ENCODE measurements at regions not wholly inside any gene's neighbourhood (a gene's known extent, or its start where the extent isn't known, plus 50 kb on each side); places are given as distances from the start of the nearest gene placed in this dataset.
A peak's percentile ranks its signal among the peaks of the same experiment; 100 is the strongest.

DNA sequence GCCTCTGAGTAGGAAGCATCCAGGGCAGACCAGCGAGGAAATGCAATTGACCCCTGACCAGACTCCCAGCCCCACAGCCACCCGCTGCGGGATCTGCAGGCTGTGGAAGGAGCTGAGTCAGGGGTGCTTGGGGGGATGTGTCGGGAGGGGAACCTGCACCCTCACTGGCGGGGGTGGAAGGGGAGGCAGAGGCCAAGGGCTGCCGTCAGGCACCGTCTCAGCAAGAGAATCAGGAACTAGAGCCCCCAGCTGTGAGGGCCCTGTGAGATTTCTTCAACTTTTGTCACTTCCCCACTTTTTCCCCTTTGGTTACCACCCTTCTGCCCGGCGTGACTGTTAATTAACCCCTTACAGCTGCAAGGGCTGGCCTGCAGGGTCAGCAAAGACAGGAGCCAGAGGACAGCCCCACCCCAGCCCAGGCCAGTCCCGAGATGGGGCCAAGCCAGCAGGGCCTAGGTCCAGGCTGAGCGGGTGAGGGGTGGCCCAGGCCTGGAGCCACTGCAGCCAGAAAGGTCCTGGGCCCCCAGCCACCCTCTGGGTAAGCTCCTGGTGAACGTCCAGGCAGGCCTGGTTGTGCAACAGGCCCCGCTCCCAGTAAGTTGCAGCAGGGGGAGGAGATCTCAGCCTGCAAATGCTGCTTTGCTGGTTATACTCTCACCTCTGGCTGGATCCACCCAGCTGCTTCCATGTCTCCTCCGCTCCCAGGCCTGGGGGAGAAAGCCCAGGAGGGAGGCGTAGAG lies 147.0 kb upstream of the ID2 start (continued):
- TF ChIP-seq ZFX (CRISPR knock-in tag; IDR thresholded peaks at IDR 0.05) (peak; percentile 45; the same call in 1 of the 2 replicates), NR2C1 (IDR thresholded peaks at IDR 0.05) (no peak), NR2C1 (tag; IDR thresholded peaks at IDR 0.05) (no peak), PCBP1 (IDR thresholded peaks at IDR 0.05; ENCODE audit: low read depth, low read length, poor library complexity, severe bottlenecking) (no peak)
- TF ChIP-seq, protein P1, sequence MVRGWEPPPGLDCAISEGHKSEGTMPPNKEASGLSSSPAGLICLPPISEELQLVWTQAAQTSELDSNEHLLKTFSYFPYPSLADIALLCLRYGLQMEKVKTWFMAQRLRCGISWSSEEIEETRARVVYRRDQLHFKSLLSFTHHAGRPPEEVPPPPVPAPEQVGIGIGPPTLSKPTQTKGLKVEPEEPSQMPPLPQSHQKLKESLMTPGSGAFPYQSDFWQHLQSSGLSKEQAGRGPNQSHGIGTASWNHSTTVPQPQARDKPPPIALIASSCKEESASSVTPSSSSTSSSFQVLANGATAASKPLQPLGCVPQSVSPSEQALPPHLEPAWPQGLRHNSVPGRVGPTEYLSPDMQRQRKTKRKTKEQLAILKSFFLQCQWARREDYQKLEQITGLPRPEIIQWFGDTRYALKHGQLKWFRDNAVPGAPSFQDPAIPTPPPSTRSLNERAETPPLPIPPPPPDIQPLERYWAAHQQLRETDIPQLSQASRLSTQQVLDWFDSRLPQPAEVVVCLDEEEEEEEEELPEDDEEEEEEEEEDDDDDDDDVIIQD (CRISPR knock-in tag; IDR thresholded peaks at IDR 0.05) = no peak
- TF ChIP-seq, protein P2, sequence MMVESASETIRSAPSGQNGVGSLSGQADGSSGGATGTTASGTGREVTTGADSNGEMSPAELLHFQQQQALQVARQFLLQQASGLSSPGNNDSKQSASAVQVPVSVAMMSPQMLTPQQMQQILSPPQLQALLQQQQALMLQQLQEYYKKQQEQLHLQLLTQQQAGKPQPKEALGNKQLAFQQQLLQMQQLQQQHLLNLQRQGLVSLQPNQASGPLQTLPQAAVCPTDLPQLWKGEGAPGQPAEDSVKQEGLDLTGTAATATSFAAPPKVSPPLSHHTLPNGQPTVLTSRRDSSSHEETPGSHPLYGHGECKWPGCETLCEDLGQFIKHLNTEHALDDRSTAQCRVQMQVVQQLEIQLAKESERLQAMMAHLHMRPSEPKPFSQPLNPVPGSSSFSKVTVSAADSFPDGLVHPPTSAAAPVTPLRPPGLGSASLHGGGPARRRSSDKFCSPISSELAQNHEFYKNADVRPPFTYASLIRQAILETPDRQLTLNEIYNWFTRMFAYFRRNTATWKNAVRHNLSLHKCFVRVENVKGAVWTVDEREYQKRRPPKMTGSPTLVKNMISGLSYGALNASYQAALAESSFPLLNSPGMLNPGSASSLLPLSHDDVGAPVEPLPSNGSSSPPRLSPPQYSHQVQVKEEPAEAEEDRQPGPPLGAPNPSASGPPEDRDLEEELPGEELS (CRISPR knock-in tag; IDR thresholded peaks at IDR 0.05; ENCODE audit: borderline replicate concordance) = no peak

DNA sequence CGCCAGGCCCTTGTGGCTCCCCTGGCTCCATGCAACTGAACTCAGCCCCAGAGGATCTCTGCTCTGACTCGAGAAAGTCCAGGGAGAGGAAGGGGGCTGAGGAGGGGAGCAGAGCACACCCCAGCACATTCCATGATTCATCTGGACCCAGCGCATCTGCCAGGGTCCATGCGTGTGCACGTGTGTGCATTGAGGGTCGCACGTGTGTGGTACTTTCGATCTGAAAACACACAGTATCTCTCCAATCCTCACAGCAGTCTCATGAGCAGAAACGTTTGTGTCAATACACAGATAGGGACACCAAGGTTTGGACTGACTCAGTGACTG lies 146.4 kb upstream of the ID2 start:
- H3K9me3 ChIP-seq (replicated peaks; ENCODE audit: control insufficient read depth, insufficient read depth, low read depth, low read length) = peaks cover 11% of the 10 kb centered on the region; the same call in 1 of the 2 replicates
- no TSS peak for BruUV-seq (replicated peaks)
- H3K27me3 ChIP-seq (ENCODE audit: control insufficient read depth in 2 of 2, insufficient read depth in 2 of 2, low read length in 2 of 2) = no peaks in the 10 kb centered on the region
- H2AFZ ChIP-seq (ENCODE audit: low read depth, low read length) = peak overlapping the region; percentile 77
- DNase-seq (ENCODE audit: extremely low read depth in 1 of 4, low spot score in 3 of 4) (no peak), ATAC-seq (no peak; the same call in 2 of the 3 replicates), FAIRE-seq (no peak)
- H3K9me1 ChIP-seq (ENCODE audit: control insufficient read depth, insufficient read depth, low read length) = no peaks in the 10 kb centered on the region
- ChIA-PET POLR2A (interaction anchor here (1.7 kb wide), 1 partner anchor 9 kb away, joined by 4 read pairs; no protein-coding TSS in a partner anchor), CTCF (ENCODE audit: low intra/inter-chr PET ratio) (no interaction called here)
- peak overlapping the region in 1 of 2 experiments; percentile 82; a peak in 2 of 4 replicates for H3K9ac ChIP-seq (ENCODE audit: insufficient read depth in 1 of 2, low read depth in 2 of 2, low read length in 2 of 2)
- 69% methylated on average over 7 of the region's 9 CpGs for WGBS (ENCODE audit: insufficient coverage, low coverage, missing lambda C conversion rate)
- no peak overlapping the region; the same call in 1 of the 2 replicates for H3K4me2 ChIP-seq (ENCODE audit: insufficient read depth, low read length)
- H3K27ac ChIP-seq (ENCODE audit: extremely low read depth, low read depth, low read length) = no peak overlapping the region
- H3K36me3 ChIP-seq (ENCODE audit: control insufficient read depth, insufficient read depth, low read length) = no peaks in the 10 kb centered on the region
- H4K20me1 ChIP-seq (replicated peaks; ENCODE audit: control insufficient read depth, insufficient read depth, low read length) = no peaks in the 10 kb centered on the region
- in situ Hi-C loops (cut with MboI) (no loop called here), intact Hi-C loops (cut with micrococcal nuclease) (no loop called here)
- H3K4me3 ChIP-seq = no peak overlapping the region
- no peaks in the 10 kb centered on the region for H3K79me2 ChIP-seq (ENCODE audit: control insufficient read depth, insufficient read depth, low read length)
- peaks cover 32 to 52% of the 10 kb centered on the region in 2 experiments for H3K4me1 ChIP-seq (replicated peaks in 1 of 2; ENCODE audit: control insufficient read depth in 2 of 2, insufficient read depth in 2 of 2, low read length in 2 of 2)
- TF ChIP-seq, protein P3, sequence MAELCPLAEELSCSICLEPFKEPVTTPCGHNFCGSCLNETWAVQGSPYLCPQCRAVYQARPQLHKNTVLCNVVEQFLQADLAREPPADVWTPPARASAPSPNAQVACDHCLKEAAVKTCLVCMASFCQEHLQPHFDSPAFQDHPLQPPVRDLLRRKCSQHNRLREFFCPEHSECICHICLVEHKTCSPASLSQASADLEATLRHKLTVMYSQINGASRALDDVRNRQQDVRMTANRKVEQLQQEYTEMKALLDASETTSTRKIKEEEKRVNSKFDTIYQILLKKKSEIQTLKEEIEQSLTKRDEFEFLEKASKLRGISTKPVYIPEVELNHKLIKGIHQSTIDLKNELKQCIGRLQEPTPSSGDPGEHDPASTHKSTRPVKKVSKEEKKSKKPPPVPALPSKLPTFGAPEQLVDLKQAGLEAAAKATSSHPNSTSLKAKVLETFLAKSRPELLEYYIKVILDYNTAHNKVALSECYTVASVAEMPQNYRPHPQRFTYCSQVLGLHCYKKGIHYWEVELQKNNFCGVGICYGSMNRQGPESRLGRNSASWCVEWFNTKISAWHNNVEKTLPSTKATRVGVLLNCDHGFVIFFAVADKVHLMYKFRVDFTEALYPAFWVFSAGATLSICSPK (IDR thresholded peaks at IDR 0.05; ENCODE audit: borderline replicate concordance) = no peak
- TF ChIP-seq, protein P4, sequence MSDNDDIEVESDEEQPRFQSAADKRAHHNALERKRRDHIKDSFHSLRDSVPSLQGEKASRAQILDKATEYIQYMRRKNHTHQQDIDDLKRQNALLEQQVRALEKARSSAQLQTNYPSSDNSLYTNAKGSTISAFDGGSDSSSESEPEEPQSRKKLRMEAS (CRISPR knock-in tag; IDR thresholded peaks at IDR 0.05) = 0 out of 2 replicates have a peak, but pooled peaks have one; percentile 5
- no peak for TF ChIP-seq ZNF384 (IDR thresholded peaks at IDR 0.05; ENCODE audit: low read depth, low read length)
- TF ChIP-seq, protein P5, sequence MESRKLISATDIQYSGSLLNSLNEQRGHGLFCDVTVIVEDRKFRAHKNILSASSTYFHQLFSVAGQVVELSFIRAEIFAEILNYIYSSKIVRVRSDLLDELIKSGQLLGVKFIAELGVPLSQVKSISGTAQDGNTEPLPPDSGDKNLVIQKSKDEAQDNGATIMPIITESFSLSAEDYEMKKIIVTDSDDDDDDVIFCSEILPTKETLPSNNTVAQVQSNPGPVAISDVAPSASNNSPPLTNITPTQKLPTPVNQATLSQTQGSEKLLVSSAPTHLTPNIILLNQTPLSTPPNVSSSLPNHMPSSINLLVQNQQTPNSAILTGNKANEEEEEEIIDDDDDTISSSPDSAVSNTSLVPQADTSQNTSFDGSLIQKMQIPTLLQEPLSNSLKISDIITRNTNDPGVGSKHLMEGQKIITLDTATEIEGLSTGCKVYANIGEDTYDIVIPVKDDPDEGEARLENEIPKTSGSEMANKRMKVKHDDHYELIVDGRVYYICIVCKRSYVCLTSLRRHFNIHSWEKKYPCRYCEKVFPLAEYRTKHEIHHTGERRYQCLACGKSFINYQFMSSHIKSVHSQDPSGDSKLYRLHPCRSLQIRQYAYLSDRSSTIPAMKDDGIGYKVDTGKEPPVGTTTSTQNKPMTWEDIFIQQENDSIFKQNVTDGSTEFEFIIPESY (CRISPR knock-in tag; IDR thresholded peaks at IDR 0.05) = peak; percentile 94; the same call in 1 of the 2 replicates
- TF ChIP-seq PHTF2 (CRISPR knock-in tag; IDR thresholded peaks at IDR 0.05) = no peak
- no peak for TF ChIP-seq KAT7 (CRISPR knock-in tag; IDR thresholded peaks at IDR 0.05; ENCODE audit: borderline replicate concordance)

All from K562 (cell line).